ENCODE measurements at regions not wholly inside any gene's neighbourhood (a gene's known extent, or its start where the extent isn't known, plus 50 kb on each side); places are given as distances from the start of the nearest gene placed in this dataset.

DNA sequence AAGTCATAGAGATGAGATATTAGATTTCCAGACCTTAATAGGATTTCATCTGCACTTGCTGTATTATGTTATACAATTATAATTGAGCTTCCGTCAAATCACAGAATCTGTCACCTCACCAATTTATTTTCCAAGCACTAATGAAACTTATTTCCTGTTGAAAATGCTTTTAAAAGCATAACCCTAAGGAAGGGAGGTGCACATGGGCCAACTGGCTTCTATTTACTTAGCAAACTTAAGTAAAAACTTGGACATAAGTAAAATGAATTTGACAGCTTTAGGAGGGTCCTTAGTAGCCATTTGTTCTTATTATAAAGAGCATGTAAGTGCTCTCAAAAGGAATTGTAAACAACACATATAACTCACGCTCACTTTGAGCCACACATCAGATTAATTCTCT lies 462.2 kb upstream of the TMPO start:
- no peak overlapping the region for H3K27ac Mint-ChIP-seq
- TF ChIP-seq, protein P1, sequence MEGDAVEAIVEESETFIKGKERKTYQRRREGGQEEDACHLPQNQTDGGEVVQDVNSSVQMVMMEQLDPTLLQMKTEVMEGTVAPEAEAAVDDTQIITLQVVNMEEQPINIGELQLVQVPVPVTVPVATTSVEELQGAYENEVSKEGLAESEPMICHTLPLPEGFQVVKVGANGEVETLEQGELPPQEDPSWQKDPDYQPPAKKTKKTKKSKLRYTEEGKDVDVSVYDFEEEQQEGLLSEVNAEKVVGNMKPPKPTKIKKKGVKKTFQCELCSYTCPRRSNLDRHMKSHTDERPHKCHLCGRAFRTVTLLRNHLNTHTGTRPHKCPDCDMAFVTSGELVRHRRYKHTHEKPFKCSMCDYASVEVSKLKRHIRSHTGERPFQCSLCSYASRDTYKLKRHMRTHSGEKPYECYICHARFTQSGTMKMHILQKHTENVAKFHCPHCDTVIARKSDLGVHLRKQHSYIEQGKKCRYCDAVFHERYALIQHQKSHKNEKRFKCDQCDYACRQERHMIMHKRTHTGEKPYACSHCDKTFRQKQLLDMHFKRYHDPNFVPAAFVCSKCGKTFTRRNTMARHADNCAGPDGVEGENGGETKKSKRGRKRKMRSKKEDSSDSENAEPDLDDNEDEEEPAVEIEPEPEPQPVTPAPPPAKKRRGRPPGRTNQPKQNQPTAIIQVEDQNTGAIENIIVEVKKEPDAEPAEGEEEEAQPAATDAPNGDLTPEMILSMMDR (conservative IDR thresholded peaks at IDR 0.05), result no peak

More for the DNA sequence above, 462.2 kb upstream of the TMPO start:
- Histone ChIP-seq H2BK5ac (ENCODE audit: insufficient read length, low read length) (no peak overlapping the region), H3K23ac (ENCODE audit: insufficient read length, low read depth, low read length) (no peak overlapping the region), H2BK20ac (ENCODE audit: low read depth, low read length, poor library complexity, severe bottlenecking) (no peak overlapping the region), H3K23me2 (ENCODE audit: insufficient read length, low read depth, low read length, poor library complexity, severe bottlenecking) (no peaks in the 10 kb centered on the region), H3K9me3 (ENCODE audit: control insufficient read depth, low read depth, low read length) (no peaks in the 10 kb centered on the region), H3K79me2 (ENCODE audit: insufficient read depth, low read length) (no peaks in the 10 kb centered on the region), H3K14ac (ENCODE audit: insufficient read depth, low read length) (no peak overlapping the region), H4K5ac (ENCODE audit: insufficient read length, low read depth, low read length) (no peak overlapping the region), H4K8ac (replicated peaks; ENCODE audit: insufficient read length, low read depth, low read length) (no peak overlapping the region), H3K9ac (ENCODE audit: extremely low read depth, insufficient read length, low read length) (no peak overlapping the region), H2BK120ac (ENCODE audit: low read depth, low read length, poor library complexity, severe bottlenecking) (no peak overlapping the region), H3K4me2 (ENCODE audit: insufficient read depth, insufficient read length, low read length) (no peak overlapping the region), H2BK15ac (ENCODE audit: low read depth, low read length) (no peak overlapping the region), H2AFZ (ENCODE audit: low read length) (no peak overlapping the region), H3K4ac (ENCODE audit: low read depth, low read length) (no peak overlapping the region), H3T11ph (ENCODE audit: low read length) (no peak overlapping the region), H2AK5ac (ENCODE audit: insufficient read length, low read length) (no peak overlapping the region), H3K56ac (ENCODE audit: insufficient read length, low read depth, low read length) (no peak overlapping the region), H3K27ac (ENCODE audit: insufficient read length, low read depth, low read length) (no peak overlapping the region), H3K18ac (ENCODE audit: insufficient read length, low read depth, low read length) (no peak overlapping the region), H3K79me1 (ENCODE audit: insufficient read depth, low read depth, low read length, poor library complexity, severe bottlenecking) (no peaks in the 10 kb centered on the region), H3K4me1 (ENCODE audit: insufficient read depth, low read length) (no peaks in the 10 kb centered on the region; the same call in 1 of the 2 replicates), H4K91ac (ENCODE audit: insufficient read length, low read depth, low read length) (no peak overlapping the region), H2BK12ac (ENCODE audit: insufficient read length, low read depth, low read length) (no peak overlapping the region), H4K20me1 (ENCODE audit: control insufficient read depth, insufficient read depth, insufficient read length) (no peaks in the 10 kb centered on the region), H3K27me3 (ENCODE audit: insufficient read depth, low read length) (no peaks in the 10 kb centered on the region; the same call in 1 of the 2 replicates)
- H3K27me3 Mint-ChIP-seq (ENCODE audit: low read depth), result peaks cover 2% of the 10 kb centered on the region; the same call in 1 of the 2 replicates
- no peak for DNase-seq
- no peak overlapping the region for H3K4me3 Mint-ChIP-seq
- no peaks in the 10 kb centered on the region for H3K9me3 Mint-ChIP-seq
- H3K36me3 Mint-ChIP-seq (ENCODE audit: insufficient read depth in 1 of 3, low read depth in 3 of 3), result no peaks in the 10 kb centered on the region; a peak in 1 of 7 replicates
- H3K4me1 Mint-ChIP-seq, result peaks cover 8 to 9% of the 10 kb centered on the region in 2 experiments
- WGBS (ENCODE audit: extremely low coverage, insufficient read length, low lambda C conversion rate), result no CpG with 5 or more reads among the region's 2 CpGs

Measured in H9 (cell line).